WTC11 (cell line): ENCODE measurements at regions not wholly inside any gene's neighbourhood (a gene's known extent, or its start where the extent isn't known, plus 50 kb on each side); places are given as distances from the start of the nearest gene placed in this dataset.
"Not testable (repeated sequence)": the region's sequence is repeated elsewhere in the genome, so short reads cannot be mapped to it uniquely, and the experiment has no call there.

Experiments used
- ATAC-seq: fragments of 200-7000 bp; cut with Tn5 transposase; 2 replicates; pipeline ENCODE4 v1.10.0; 2021; ENCODE audit warnings: mild to moderate bottlenecking, moderate library complexity
- CTCF ChIA-PET: fragments of 300-600 bp; sonication (Branson Sonifier 250); formaldehyde crosslinking; loops from one replicate; lab custom pipeline; 2021; ENCODE audit warnings: antibody characterized with exemption; lab: Charles Lee
- POLR2A ChIA-PET: fragments of 350-600 bp; sonication (Branson Sonifier 250); formaldehyde crosslinking; loops from one replicate; lab custom pipeline; 2021; ENCODE audit warnings: antibody characterized with exemption; lab: Charles Lee
- DNase-seq: peaks from one replicate; pipeline ENCODE4 v3.0.0; 2021; ENCODE audit warnings: low spot score
- H3K27ac Mint-ChIP-seq: 2 replicates; pipeline ENCODE4 v1.8.0; 2021; ENCODE audit warnings: mixed read lengths
- H3K27me3 Mint-ChIP-seq: 2 replicates; pipeline ENCODE4 v1.8.0; 2021; ENCODE audit warnings: low read depth, mild to moderate bottlenecking, moderate library complexity, mixed read lengths
- H3K36me3 Mint-ChIP-seq: 2 replicates; pipeline ENCODE4 v1.8.0; 2021; ENCODE audit warnings: mixed read lengths
- H3K4me1 Mint-ChIP-seq: 2 replicates; pipeline ENCODE4 v1.8.0; 2022; ENCODE audit warnings: mixed read lengths
- H3K4me3 Mint-ChIP-seq: 2 replicates; pipeline ENCODE4 v1.8.0; 2021; ENCODE audit warnings: mild to moderate bottlenecking, moderate library complexity, mixed read lengths
- H3K9me3 Mint-ChIP-seq: 2 replicates; pipeline ENCODE4 v1.8.0; 2021; ENCODE audit warnings: mixed read lengths
- CBFB ChIP-seq: sonication (generic); formaldehyde crosslinking; IDR thresholded peaks from 2 replicates; pipeline ENCODE4 v1.8.1; 2022; ENCODE audit warnings: mild to moderate bottlenecking, low read depth, missing genetic modification reagents
- CREB1 ChIP-seq: sonication (generic); formaldehyde crosslinking; IDR thresholded peaks from 2 replicates; pipeline ENCODE4 v1.8.0; 2023; ENCODE audit warnings: mild to moderate bottlenecking, missing genetic modification reagents
- ELF4 ChIP-seq: sonication (generic); formaldehyde crosslinking; IDR thresholded peaks from 2 replicates; pipeline ENCODE4 v1.8.1; 2022; ENCODE audit warnings: low read depth, mild to moderate bottlenecking, moderate library complexity, missing genetic modification reagents
- RORB ChIP-seq: fragments of 250-450 bp; sonication (Bioruptor Pico); IDR thresholded peaks from 2 replicates; pipeline ENCODE4 v1.9.0; 2021; ENCODE audit warnings: mild to moderate bottlenecking
- SMAD4 ChIP-seq: sonication (generic); formaldehyde crosslinking; IDR thresholded peaks from 2 replicates; pipeline ENCODE4 v1.8.0; 2022; ENCODE audit warnings: mild to moderate bottlenecking, missing genetic modification reagents
- SOX15 ChIP-seq: fragments of 250-450 bp; sonication (Bioruptor Pico); IDR thresholded peaks from 2 replicates; pipeline ENCODE4 v1.9.0; 2021; ENCODE audit warnings: mild to moderate bottlenecking
- TEAD4 ChIP-seq: sonication (generic); formaldehyde crosslinking; IDR thresholded peaks from 2 replicates; pipeline ENCODE4 v1.8.0; 2022; ENCODE audit warnings: mild to moderate bottlenecking, missing genetic modification reagents
- TP53 ChIP-seq: sonication (generic); formaldehyde crosslinking; IDR thresholded peaks from 2 replicates; pipeline ENCODE4 v1.8.1; 2023; ENCODE audit warnings: mild to moderate bottlenecking, missing genetic modification reagents
- USF1 ChIP-seq: sonication (generic); formaldehyde crosslinking; IDR thresholded peaks from 2 replicates; pipeline ENCODE4 v1.8.0; 2022; ENCODE audit warnings: mild to moderate bottlenecking, missing genetic modification reagents
- ZMAT4 ChIP-seq: fragments of 250-450 bp; sonication (Bioruptor Pico); IDR thresholded peaks from 2 replicates; pipeline ENCODE4 v1.9.0; 2021; ENCODE audit warnings: mild to moderate bottlenecking
- ZNF281 ChIP-seq: sonication (generic); formaldehyde crosslinking; IDR thresholded peaks from 2 replicates; pipeline ENCODE4 v1.8.0; 2023; ENCODE audit warnings: mild to moderate bottlenecking, missing genetic modification reagents
- ZNF317 ChIP-seq: sonication (generic); formaldehyde crosslinking; IDR thresholded peaks from 2 replicates; pipeline ENCODE4 v1.8.1; 2023; ENCODE audit warnings: low read depth, mild to moderate bottlenecking, moderate library complexity, missing genetic modification reagents, borderline replicate concordance
- ZNF423 ChIP-seq: fragments of 250-450 bp; sonication (Bioruptor Pico); IDR thresholded peaks from 2 replicates; pipeline ENCODE4 v2.1.2; 2022; ENCODE audit warnings: mild to moderate bottlenecking, moderate library complexity
- ZNF512 ChIP-seq: sonication (generic); formaldehyde crosslinking; IDR thresholded peaks from 2 replicates; pipeline ENCODE4 v1.8.1; 2022; ENCODE audit warnings: missing genetic modification reagents, borderline replicate concordance
- ZNF671 ChIP-seq: fragments of 250-450 bp; sonication (Bioruptor Pico); IDR thresholded peaks from 2 replicates; pipeline ENCODE4 v1.8.0; 2021; ENCODE audit warnings: mild to moderate bottlenecking

- no peak for TF ChIP-seq ZNF281
- no peak for TF ChIP-seq ZNF512
Measured at GRCh38 chr12:33093534-33093933, 197.0 kb upstream of the PKP2 start (continued).

GRCh38 chr12:33087876-33088275 is 191.3 kb upstream of the PKP2 start:
- H3K4me3 Mint-ChIP-seq, DNase-seq, H3K9me3 Mint-ChIP-seq, H3K4me1 Mint-ChIP-seq, H3K27ac Mint-ChIP-seq, ATAC-seq, H3K36me3 Mint-ChIP-seq, H3K27me3 Mint-ChIP-seq, CTCF ChIA-PET, POLR2A ChIA-PET: not testable (repeated sequence)

- DNase-seq, ATAC-seq, H3K4me1 Mint-ChIP-seq, POLR2A ChIA-PET, H3K27me3 Mint-ChIP-seq, H3K27ac Mint-ChIP-seq, H3K4me3 Mint-ChIP-seq, CTCF ChIA-PET, H3K36me3 Mint-ChIP-seq: not testable (repeated sequence)
- H3K9me3 Mint-ChIP-seq = peaks cover 48% of the 10 kb centered on the region
Measured at GRCh38 chr12:33076401-33076800, 179.8 kb upstream of the PKP2 start.

GRCh38 chr12:33075130-33075766 is 178.7 kb upstream of the PKP2 start:
- H3K9me3 Mint-ChIP-seq = peaks cover 48% of the 10 kb centered on the region

GRCh38 chr12:33061844-33062243 is 165.3 kb upstream of the PKP2 start:
- Mint-ChIP-seq H3K27ac (no peak overlapping the region), H3K36me3 (no peaks in the 10 kb centered on the region), H3K9me3 (peaks cover 5% of the 10 kb centered on the region; the same call in 1 of the 2 replicates), H3K27me3 (no peaks in the 10 kb centered on the region), H3K4me1 (peaks cover 12% of the 10 kb centered on the region), H3K4me3 (no peak overlapping the region)
- ChIA-PET POLR2A (no interaction called here), CTCF (no interaction called here)
- no peak for DNase-seq
- no peak for TF ChIP-seq TP53 (CRISPR knock-in tag)
- TF ChIP-seq SOX15 (CRISPR knock-in tag) = no peak
- TF ChIP-seq TEAD4 = no peak
- TF ChIP-seq ELF4 (CRISPR knock-in tag) = no peak
- no peak for TF ChIP-seq ZMAT4 (CRISPR knock-in tag)
- no peak for ATAC-seq

More at GRCh38 chr12:33075130-33075766, 178.7 kb upstream of the PKP2 start:
- H3K4me3 Mint-ChIP-seq, DNase-seq, H3K27ac Mint-ChIP-seq, POLR2A ChIA-PET, H3K27me3 Mint-ChIP-seq, CTCF ChIA-PET, H3K36me3 Mint-ChIP-seq, H3K4me1 Mint-ChIP-seq, ATAC-seq: not testable (repeated sequence)

GRCh38 chr12:33054371-33054770 is 157.8 kb upstream of the PKP2 start:
- POLR2A ChIA-PET = no interaction called here
- Mint-ChIP-seq H3K4me3 (no peak overlapping the region), H3K27me3 (no peaks in the 10 kb centered on the region; the same call in 1 of the 2 replicates), H3K36me3 (0 out of 2 replicates have a peak, but pooled peaks cover 5% of the 10 kb centered on the region), H3K27ac (no peak overlapping the region), H3K9me3 (peaks cover 13% of the 10 kb centered on the region), H3K4me1 (peaks cover 37% of the 10 kb centered on the region)
- DNase-seq = no peak
- CTCF ChIA-PET = no interaction called here
- no peak for ATAC-seq
- TF ChIP-seq RORB (CRISPR knock-in tag) (no peak), CREB1 (CRISPR knock-in tag) (no peak), ZNF423 (CRISPR knock-in tag) (no peak), USF1 (CRISPR knock-in tag) (no peak), ZNF317 (CRISPR knock-in tag) (no peak), CBFB (no peak), SMAD4 (CRISPR knock-in tag) (no peak), ZNF671 (no peak)
